K562 (cell line): ENCODE measurements at regions not wholly inside any gene's neighbourhood (a gene's known extent, or its start where the extent isn't known, plus 50 kb on each side); places are given as distances from the start of the nearest gene placed in this dataset.

Experiments used
- ATAC-seq: fragments of 200-7000 bp; cut with Tn5 transposase; 3 replicates; pipeline ENCODE4 v1.9.1; 2020; ENCODE audit warnings: moderate library complexity
- BruUV-seq: library from RNA; stranded (reverse); fragments of 400-500 nt; replicated peaks from 2 replicates; lab custom pipeline; 2021; lab: Mats Ljungman, UMichigan
- CTCF ChIA-PET: fragments of 300-600 bp; formaldehyde crosslinking; extraction: SDS; loops from one replicate; lab custom pipeline; 2021; ENCODE audit warnings: low intra/inter-chr PET ratio; lab: Yijun Ruan, JAX
- POLR2A ChIA-PET: fragments of 300-600, 350-650 bp; sonication (Branson Sonifier 250); formaldehyde crosslinking; extraction: SDS; loops from one replicate; lab custom pipeline; 2021; ENCODE audit warnings: antibody characterized with exemption, inconsistent platforms; lab: Yijun Ruan, JAX
- DNase-seq, 4 experiments: peaks; one replicate each; pipeline versions ENCODE4 v3.0.0 to v3.0.0-alpha.2; 2011 to 2018; ENCODE audit warnings: low spot score in 3 of 4, mixed read lengths in 3 of 4; ENCODE audit errors: extremely low read depth in 1 of 4
- FAIRE-seq: peaks from 2 replicates; lab custom pipeline; 2011; peaks lifted over from hg19 to GRCh38; lab: Jason Lieb, UNC
- H2AFZ ChIP-seq: 2 replicates; pipeline ENCODE4 v1.6.0; 2011; ENCODE audit warnings: low read depth, low read length, control low read depth, inconsistent platforms
- H3K27ac ChIP-seq: fragments of 200-600 bp; 3 replicates; pipeline ENCODE4 v1.8.0; 2011; ENCODE audit warnings: low read depth, mild to moderate bottlenecking, control low read depth, inconsistent platforms, low read length, moderate library complexity, mixed read lengths; ENCODE audit errors: extremely low read depth
- H3K27me3 ChIP-seq, 2 experiments: fragments of 300-600 bp in 1 of 2; 2 replicates in 1 of 2; 3 replicates in 1 of 2; pipeline versions ENCODE4 v1.6.0 to v1.8.0; 2011; ENCODE audit warnings: inconsistent platforms in 2 of 2, low read length in 2 of 2, mild to moderate bottlenecking in 1 of 2, mixed read lengths in 1 of 2, moderate library complexity in 1 of 2; ENCODE audit not compliant: control insufficient read depth in 2 of 2, insufficient read depth in 2 of 2
- H3K36me3 ChIP-seq: fragments of 300-600 bp; 3 replicates; pipeline ENCODE4 v1.8.0; 2011; ENCODE audit warnings: mild to moderate bottlenecking, low read length, inconsistent platforms; ENCODE audit not compliant: control insufficient read depth, insufficient read depth
- H3K4me1 ChIP-seq, 2 experiments: fragments of 200-600 bp in 1 of 2; replicated peaks in 1 of 2; 2 replicates in 1 of 2; 3 replicates in 1 of 2; pipeline versions ENCODE4 v1.5.1 to v1.8.0; 2011; ENCODE audit warnings: inconsistent platforms in 2 of 2, low read length in 2 of 2, mild to moderate bottlenecking in 1 of 2, mixed read lengths in 1 of 2, moderate library complexity in 1 of 2; ENCODE audit not compliant: control insufficient read depth in 2 of 2, insufficient read depth in 2 of 2
- H3K4me2 ChIP-seq: 2 replicates; pipeline ENCODE4 v1.6.1; 2011; ENCODE audit warnings: low read length, control low read depth, inconsistent platforms, mixed read lengths; ENCODE audit not compliant: insufficient read depth
- H3K4me3 ChIP-seq: fragments of 200-600 bp; sonication (generic), shearing (Covaris generic); 2 replicates; pipeline ENCODE4 v1.5.1; 2016; ENCODE audit warnings: control low read depth, inconsistent platforms
- H3K79me2 ChIP-seq: fragments of 200-600 bp; 3 replicates; pipeline ENCODE4 v1.8.0; 2011; ENCODE audit warnings: low read length, inconsistent platforms; ENCODE audit not compliant: control insufficient read depth, insufficient read depth
- H3K9ac ChIP-seq, 2 experiments: 2 replicates each; pipeline versions ENCODE4 v1.6.0 to v1.6.1; 2011; ENCODE audit warnings: low read depth in 2 of 2, low read length in 2 of 2, control low read depth in 1 of 2, inconsistent platforms in 1 of 2, mild to moderate bottlenecking in 1 of 2, mixed read lengths in 1 of 2; ENCODE audit not compliant: insufficient read depth in 1 of 2
- H3K9me1 ChIP-seq: one replicate; pipeline ENCODE4 v1.6.0; 2011; ENCODE audit warnings: inconsistent platforms, mild to moderate bottlenecking, low read length, moderate library complexity; ENCODE audit not compliant: control insufficient read depth, insufficient read depth
- H3K9me3 ChIP-seq: replicated peaks from 2 replicates; pipeline ENCODE4 v1.5.1; 2011; ENCODE audit warnings: low read depth, low read length, inconsistent platforms; ENCODE audit not compliant: control insufficient read depth, insufficient read depth
- H4K20me1 ChIP-seq: replicated peaks from 2 replicates; pipeline ENCODE4 v1.6.1; 2011; ENCODE audit warnings: low read length, inconsistent platforms, mixed read lengths; ENCODE audit not compliant: control insufficient read depth, insufficient read depth
- BDP1 ChIP-seq: IDR thresholded peaks from 3 replicates; pipeline ENCODE4 v1.6.1; 2011; ENCODE audit not compliant: insufficient read length, insufficient read depth
- BRCA1 ChIP-seq, 2 experiments: fragments of 450-650 bp in 1 of 2; sonication (generic) in 1 of 2; formaldehyde crosslinking in 1 of 2; IDR thresholded peaks; 2 replicates each; pipeline versions ENCODE4 v1.5.0 to v1.6.1; 2017 to 2020; ENCODE audit warnings: mild to moderate bottlenecking in 1 of 2, missing genetic modification reagents in 1 of 2
- EHMT2 ChIP-seq: fragments of 450-650 bp; IDR thresholded peaks from 2 replicates; pipeline ENCODE4 v1.6.1; 2018; ENCODE audit warnings: antibody characterized with exemption
- FIP1L1 ChIP-seq: fragments of 200-400 bp; formaldehyde crosslinking; IDR thresholded peaks from 2 replicates; pipeline ENCODE4 v1.6.1; 2018; ENCODE audit warnings: mild to moderate bottlenecking, low read depth, low read length; ENCODE audit not compliant: poor library complexity, severe bottlenecking
- FOXA1 ChIP-seq: fragments of 450-650 bp; IDR thresholded peaks from 2 replicates; pipeline ENCODE4 v1.6.1; 2016; ENCODE audit warnings: mild to moderate bottlenecking, borderline replicate concordance
- HBP1 ChIP-seq: fragments of 450-650 bp; formaldehyde crosslinking; IDR thresholded peaks from 2 replicates; pipeline ENCODE4 v1.4.0; 2022; ENCODE audit warnings: missing genetic modification characterization
- HSF4 ChIP-seq: fragments of 250-450 bp; sonication (Bioruptor Pico); IDR thresholded peaks from 2 replicates; pipeline ENCODE4 v2.1.2; 2022; ENCODE audit warnings: mild to moderate bottlenecking, moderate library complexity, borderline replicate concordance
- NFATC3 ChIP-seq: fragments of 450-650 bp; IDR thresholded peaks from 2 replicates; pipeline ENCODE4 v1.6.1; 2017; ENCODE audit warnings: mild to moderate bottlenecking
- NR1H2 ChIP-seq: sonication (generic); formaldehyde crosslinking; IDR thresholded peaks from 2 replicates; pipeline ENCODE4 v1.4.0; 2020; ENCODE audit warnings: mild to moderate bottlenecking, missing genetic modification reagents
- SAFB ChIP-seq: fragments of 200-400 bp; formaldehyde crosslinking; IDR thresholded peaks from 2 replicates; pipeline ENCODE4 v1.6.1; 2017; ENCODE audit warnings: low read depth, low read length, borderline replicate concordance
- SREBF1 ChIP-seq: fragments of 150-350 bp; IDR thresholded peaks from 2 replicates; pipeline ENCODE4 v1.6.1; 2014; ENCODE audit warnings: antibody characterized with exemption, low read depth, low read length, borderline replicate concordance
- ZBTB11 ChIP-seq, 3 experiments: fragments of 200-800 bp in 1 of 3; fragments of 250-450 bp in 1 of 3; fragments of 450-650 bp in 1 of 3; sonication (Bioruptor Pico) in 1 of 3; sonication (Bioruptor generic) in 1 of 3; formaldehyde crosslinking in 1 of 3; IDR thresholded peaks; 2 replicates each; pipeline versions ENCODE4 v1.6.1 to v1.8.0; 2016 to 2022; ENCODE audit warnings: mild to moderate bottlenecking in 2 of 3, missing genetic modification characterization in 2 of 3, missing compliant biosample characterization in 1 of 3, moderate library complexity in 1 of 3
- ZBTB26 ChIP-seq: fragments of 450-650 bp; formaldehyde crosslinking; IDR thresholded peaks from 2 replicates; pipeline ENCODE4 v1.4.0; 2022; ENCODE audit warnings: missing genetic modification characterization
- ZNF263 ChIP-seq: sonication (generic); formaldehyde crosslinking; IDR thresholded peaks from 2 replicates; pipeline ENCODE4 v1.8.0; 2022; ENCODE audit warnings: mild to moderate bottlenecking, missing genetic modification reagents, borderline replicate concordance
- ZNF41 ChIP-seq: fragments of 250-450 bp; sonication (Bioruptor Pico); conservative IDR thresholded peaks from 2 replicates; pipeline ENCODE4 v1.4.0; 2020; ENCODE audit warnings: mild to moderate bottlenecking
- WGBS: fragments of 100-300 bp; shearing (Covaris generic); methylation state at CpG from one replicate; pipeline ENCODE4 v1.1.6; 2016; ENCODE audit warnings: low coverage, mixed read lengths; ENCODE audit not compliant: insufficient coverage; ENCODE audit errors: missing lambda C conversion rate; 5-methylcytosine and 5-hydroxymethylcytosine counted together
- in situ Hi-C: fragments of 300-500 bp; cut with MboI; formaldehyde crosslinking; loops from 4 replicates; pipeline ENCODE4 v1.15.0; 2018; ENCODE audit warnings: inconsistent platforms, mixed read lengths
- intact Hi-C: fragments of 100-400 bp; cut with micrococcal nuclease; formaldehyde crosslinking; loops from 2 replicates; pipeline ENCODE4 v1.14.2; 2022

GRCh38 chr10:3411044-3411443 is 238.5 kb upstream of the PITRM1 start:
- no peak overlapping the region for H2AFZ ChIP-seq
- no peak overlapping the region for H3K9ac ChIP-seq
- no peaks in the 10 kb centered on the region for H3K9me3 ChIP-seq
- 0 out of 2 replicates have a peak, but pooled peaks cover 1% of the 10 kb centered on the region for H4K20me1 ChIP-seq
- peak in 1 of 4 experiments; percentile 12 for DNase-seq
- no peaks in the 10 kb centered on the region for H3K4me1 ChIP-seq
- H3K27me3 ChIP-seq: peaks cover 0 to 24% of the 10 kb centered on the region in 2 experiments; a peak in 3 of 5 replicates
- H3K4me2 ChIP-seq: no peak overlapping the region
- no peaks in the 10 kb centered on the region for H3K9me1 ChIP-seq
- H3K36me3 ChIP-seq: no peaks in the 10 kb centered on the region
- ChIA-PET POLR2A (no interaction called here), CTCF (no interaction called here)
- H3K4me3 ChIP-seq: no peak overlapping the region
- intact Hi-C loops (no loop called here), in situ Hi-C loops (no loop called here)
- BruUV-seq: no TSS peak
- H3K79me2 ChIP-seq: no peaks in the 10 kb centered on the region
- 8% methylated on average over 3 of the region's 3 CpGs for WGBS
- no peak for ATAC-seq
- peak; percentile 72 for FAIRE-seq
- H3K27ac ChIP-seq: no peak overlapping the region
- TF ChIP-seq NFATC3: no peak
- TF ChIP-seq NR1H2 (CRISPR knock-in tag): no peak
- TF ChIP-seq BDP1: no peak
- no peak for TF ChIP-seq HBP1
- TF ChIP-seq SREBF1: no peak
- TF ChIP-seq ZBTB26 (CRISPR knock-in tag): no peak
- TF ChIP-seq FIP1L1: no peak
- no peak for TF ChIP-seq HSF4
- TF ChIP-seq SAFB: no peak
- TF ChIP-seq FOXA1: no peak
- TF ChIP-seq BRCA1 (IDR thresholded peaks at IDR 0.05): no peak
- TF ChIP-seq BRCA1 (CRISPR knock-in tag; IDR thresholded peaks at IDR 0.05): no peak
- no peak for TF ChIP-seq ZNF41 (CRISPR knock-in tag)
- TF ChIP-seq ZBTB11 (CRISPR knock-in tag; IDR thresholded peaks at IDR 0.05): no peak
- no peak for TF ChIP-seq EHMT2
- TF ChIP-seq ZNF263 (CRISPR knock-in tag): no peak
